ENCODE measurements at regions not wholly inside any gene's neighbourhood (a gene's known extent, or its start where the extent isn't known, plus 50 kb on each side); places are given as distances from the start of the nearest gene placed in this dataset.

DNA sequence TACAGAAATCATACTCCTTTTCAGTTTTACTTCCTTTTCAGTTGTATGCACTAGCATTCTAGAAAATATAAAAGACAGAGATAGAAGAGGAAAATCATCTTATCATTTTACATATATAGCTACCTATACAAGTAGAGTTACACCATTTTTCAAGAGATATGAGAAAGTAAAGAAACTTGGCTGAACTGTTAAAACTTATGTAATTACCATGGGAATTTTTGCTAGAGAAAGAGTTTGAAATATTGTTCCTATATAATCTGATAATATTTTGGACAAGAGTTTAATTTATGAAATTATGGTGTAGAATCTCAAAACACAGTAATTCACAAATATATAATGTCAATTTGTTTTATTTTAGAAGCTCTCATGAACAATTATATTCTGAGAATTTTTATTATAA, 180.8 kb downstream of the PLPPR4 start:
- no peak for DNase-seq (ENCODE audit: low read depth)
- TF ChIP-seq, protein P1, sequence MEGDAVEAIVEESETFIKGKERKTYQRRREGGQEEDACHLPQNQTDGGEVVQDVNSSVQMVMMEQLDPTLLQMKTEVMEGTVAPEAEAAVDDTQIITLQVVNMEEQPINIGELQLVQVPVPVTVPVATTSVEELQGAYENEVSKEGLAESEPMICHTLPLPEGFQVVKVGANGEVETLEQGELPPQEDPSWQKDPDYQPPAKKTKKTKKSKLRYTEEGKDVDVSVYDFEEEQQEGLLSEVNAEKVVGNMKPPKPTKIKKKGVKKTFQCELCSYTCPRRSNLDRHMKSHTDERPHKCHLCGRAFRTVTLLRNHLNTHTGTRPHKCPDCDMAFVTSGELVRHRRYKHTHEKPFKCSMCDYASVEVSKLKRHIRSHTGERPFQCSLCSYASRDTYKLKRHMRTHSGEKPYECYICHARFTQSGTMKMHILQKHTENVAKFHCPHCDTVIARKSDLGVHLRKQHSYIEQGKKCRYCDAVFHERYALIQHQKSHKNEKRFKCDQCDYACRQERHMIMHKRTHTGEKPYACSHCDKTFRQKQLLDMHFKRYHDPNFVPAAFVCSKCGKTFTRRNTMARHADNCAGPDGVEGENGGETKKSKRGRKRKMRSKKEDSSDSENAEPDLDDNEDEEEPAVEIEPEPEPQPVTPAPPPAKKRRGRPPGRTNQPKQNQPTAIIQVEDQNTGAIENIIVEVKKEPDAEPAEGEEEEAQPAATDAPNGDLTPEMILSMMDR (IDR thresholded peaks at IDR 0.05; ENCODE audit: low read length, missing control alignments), result no peak
- no peak overlapping the region for H3K4me3 ChIP-seq (replicated peaks; ENCODE audit: low read depth, low read length)

DNA sequence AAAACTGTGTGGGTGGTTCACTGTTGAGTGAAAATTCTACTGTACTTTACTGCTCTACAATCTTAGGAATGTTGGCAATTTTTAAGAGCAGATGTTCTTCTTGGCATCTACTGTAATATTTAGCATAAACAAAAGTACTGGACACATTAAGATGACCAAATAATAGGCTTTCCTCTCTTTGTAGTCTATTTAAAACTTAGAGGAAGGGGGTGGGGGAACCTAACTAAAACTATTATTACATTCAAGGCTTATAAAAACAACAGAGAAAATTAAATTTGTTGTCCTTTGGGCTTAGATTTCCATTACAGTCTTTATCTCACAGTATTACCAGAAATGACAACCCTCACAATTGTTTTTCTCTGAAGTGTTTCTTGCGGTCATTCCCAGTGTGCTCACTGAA, 181.2 kb downstream of the PLPPR4 start:
- no peak overlapping the region for H3K4me3 ChIP-seq (replicated peaks; ENCODE audit: low read depth, low read length)
- DNase-seq (ENCODE audit: low read depth), result no peak
- TF ChIP-seq, protein P1 (IDR thresholded peaks at IDR 0.05; ENCODE audit: low read length, missing control alignments), result no peak

DNA sequence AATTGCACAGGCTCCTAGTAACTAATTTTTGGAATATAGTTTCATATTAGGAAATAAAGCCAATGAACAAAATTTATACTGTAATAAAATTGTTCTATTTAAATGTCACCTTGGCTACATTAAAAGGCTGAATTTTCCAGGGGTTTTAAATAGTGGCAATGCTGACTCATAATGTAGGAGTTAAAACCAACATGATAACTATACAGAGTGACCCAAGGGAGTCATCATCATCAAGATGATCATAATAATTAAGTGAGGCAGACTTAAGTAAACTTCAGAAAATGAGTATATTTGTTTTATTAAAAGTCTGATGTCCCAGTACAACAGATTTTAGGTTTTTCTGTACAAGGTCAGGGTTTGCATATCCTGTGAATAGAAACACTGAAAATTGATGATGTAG, 183.4 kb downstream of the PLPPR4 start:
- TF ChIP-seq, protein P1 (IDR thresholded peaks at IDR 0.05; ENCODE audit: low read length, missing control alignments), result no peak
- no peak overlapping the region for H3K4me3 ChIP-seq (replicated peaks; ENCODE audit: low read depth, low read length)
- no peak for DNase-seq (ENCODE audit: low read depth)

DNA sequence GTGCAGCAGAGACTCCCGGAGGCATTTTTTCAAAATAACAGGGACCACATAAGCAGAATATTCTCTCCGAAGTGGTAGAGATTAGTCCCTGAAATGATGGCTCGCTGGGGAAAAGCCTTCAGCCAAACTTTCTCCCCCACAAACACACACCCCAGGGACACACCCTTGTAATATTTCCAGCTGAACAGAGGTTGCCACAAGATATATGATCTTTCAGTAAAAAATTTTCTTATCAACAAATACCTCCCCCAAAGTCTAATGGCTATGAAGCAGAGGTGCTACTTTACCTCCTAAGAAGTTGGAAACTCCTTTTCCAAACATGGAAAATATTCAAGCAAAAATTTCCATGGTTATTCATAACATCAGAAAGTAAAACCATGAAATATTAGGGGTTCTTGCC, 190.2 kb upstream of the PALMD start:
- TF ChIP-seq, protein P1 (IDR thresholded peaks at IDR 0.05; ENCODE audit: low read length, missing control alignments), result no peak

DNA sequence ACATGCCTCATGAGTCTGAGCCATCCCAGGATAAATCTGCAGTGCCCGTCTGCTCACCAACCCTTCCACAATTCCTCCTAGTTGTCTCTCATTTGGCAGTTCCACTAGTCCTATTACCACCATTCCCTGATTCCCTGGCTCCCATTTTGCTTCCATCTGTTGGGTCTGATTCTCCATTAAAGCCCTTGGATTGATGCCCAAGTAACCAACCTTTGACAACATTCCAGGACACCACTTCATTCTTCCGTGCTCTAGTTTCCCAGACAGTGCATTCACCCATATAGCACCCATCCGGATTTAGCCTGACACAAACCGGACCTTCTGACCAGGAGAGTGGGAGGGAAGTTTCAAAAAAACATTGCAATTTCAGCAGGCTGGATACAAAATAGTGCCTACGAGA, 189.4 kb upstream of the PALMD start:
- peak; percentile 47 for DNase-seq (ENCODE audit: low read depth)
- H3K4me3 ChIP-seq (replicated peaks; ENCODE audit: low read depth, low read length), result no peak overlapping the region
- TF ChIP-seq, protein P1 (IDR thresholded peaks at IDR 0.05; ENCODE audit: low read length, missing control alignments), result no peak

More for the DNA sequence above, 190.2 kb upstream of the PALMD start:
- no peak for DNase-seq (ENCODE audit: low read depth)
- H3K4me3 ChIP-seq (replicated peaks; ENCODE audit: low read depth, low read length), result no peak overlapping the region

DNA sequence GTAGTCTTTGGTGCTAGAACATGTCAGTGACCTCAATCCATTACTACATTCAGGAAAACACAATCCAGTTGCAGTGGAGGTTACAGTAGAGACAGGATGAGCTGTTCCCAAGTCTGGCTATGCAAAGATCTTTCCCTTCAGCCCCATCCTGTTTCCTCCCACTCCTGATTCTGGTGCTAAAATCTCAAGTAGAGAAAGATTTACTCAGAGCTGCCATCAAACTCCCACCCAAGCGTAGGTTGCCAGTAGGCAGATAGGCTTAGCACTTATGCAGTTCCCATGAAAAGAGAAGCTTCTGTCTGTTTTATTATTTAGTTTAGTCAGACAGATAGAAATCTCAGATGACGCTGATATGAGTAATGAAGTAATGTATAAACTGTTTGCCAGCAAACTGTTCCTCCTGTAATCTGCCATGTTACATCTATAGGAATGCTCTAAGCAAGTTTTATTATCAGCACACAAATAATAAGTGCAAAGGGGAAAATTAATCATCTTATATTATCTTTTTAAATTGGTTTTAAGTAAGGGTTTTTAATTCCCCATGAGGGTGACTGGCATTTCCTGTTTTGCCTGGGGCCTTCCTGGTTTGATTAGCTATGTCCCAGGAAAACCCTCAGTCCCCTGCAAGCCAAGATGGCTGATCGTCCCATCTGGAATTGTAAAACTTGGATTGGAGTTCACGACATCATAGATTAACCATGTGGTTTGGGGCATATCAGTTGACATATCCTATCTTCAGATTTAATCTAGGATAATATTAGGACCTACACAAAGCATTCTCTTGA, 188.3 kb upstream of the PALMD start:
- TF ChIP-seq, protein P1 (IDR thresholded peaks at IDR 0.05; ENCODE audit: low read length, missing control alignments), result no peak
- H3K4me3 ChIP-seq (replicated peaks; ENCODE audit: low read depth, low read length), result no peak overlapping the region
- DNase-seq (ENCODE audit: low read depth), result peak; percentile 39

DNA sequence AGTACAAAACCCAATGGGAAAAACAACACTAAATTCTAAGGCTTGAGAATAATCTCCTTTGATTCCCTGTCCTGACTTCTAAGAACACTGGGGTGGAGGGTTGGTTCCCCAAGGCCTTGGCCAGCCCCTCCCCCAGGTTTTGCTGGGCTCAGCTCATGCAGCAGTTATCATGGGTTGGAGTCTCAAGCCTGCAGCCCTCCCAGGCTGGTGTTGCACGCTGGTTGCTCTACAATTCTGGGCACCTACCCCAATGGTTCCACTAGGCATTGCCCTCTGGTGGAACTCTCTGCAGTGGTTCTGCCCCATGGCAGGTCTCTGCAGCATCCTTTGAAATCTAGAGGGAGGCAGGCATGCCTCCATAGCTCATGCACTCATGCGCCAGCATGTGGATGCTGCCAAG, 184.4 kb upstream of the PALMD start:
- DNase-seq (ENCODE audit: low read depth), result no peak
- TF ChIP-seq, protein P1 (IDR thresholded peaks at IDR 0.05; ENCODE audit: low read length, missing control alignments), result no peak
- no peak overlapping the region for H3K4me3 ChIP-seq (replicated peaks; ENCODE audit: low read depth, low read length)

Data from fibroblast of pulmonary artery (primary cell).